ENCODE measurements at regions not wholly inside any gene's neighbourhood (a gene's known extent, or its start where the extent isn't known, plus 50 kb on each side); places are given as distances from the start of the nearest gene placed in this dataset.

GRCh38 chr13:103517768-103518102, 451.5 kb upstream of the SLC10A2 start (continued):
- TF ChIP-seq HDAC6 (IDR thresholded peaks at IDR 0.05; ENCODE audit: low read depth, low read length) (no peak), TAF7 (optimal IDR thresholded peaks at IDR 0.05; ENCODE audit: borderline replicate concordance, low read depth, low read length) (no peak), PHF8 (conservative IDR thresholded peaks at IDR 0.05; ENCODE audit: low read depth, low read length) (no peak), GTF2F1 (IDR thresholded peaks at IDR 0.05; ENCODE audit: borderline replicate concordance, low read depth, low read length) (no peak)
